Stimulated activated CD4-positive, alpha-beta T cell treated with anti-CD3 and anti-CD28 coated beads, Interleukin-4, amount 100 ng/mL, for 48 hours (primary cell): ENCODE measurements at regions not wholly inside any gene's neighbourhood (a gene's known extent, or its start where the extent isn't known, plus 50 kb on each side); places are given as distances from the start of the nearest gene placed in this dataset.

Experiments
- DNase-seq, 2 donors: peaks; one replicate each; pipeline ENCODE4 v3.0.0-alpha.2; 2020; ENCODE audit warnings: low read depth in 2 of 2

GRCh38 chr9:71183251-71183650 lies 61.8 kb upstream of the TRPM3 start:
- no peak for DNase-seq

DNA sequence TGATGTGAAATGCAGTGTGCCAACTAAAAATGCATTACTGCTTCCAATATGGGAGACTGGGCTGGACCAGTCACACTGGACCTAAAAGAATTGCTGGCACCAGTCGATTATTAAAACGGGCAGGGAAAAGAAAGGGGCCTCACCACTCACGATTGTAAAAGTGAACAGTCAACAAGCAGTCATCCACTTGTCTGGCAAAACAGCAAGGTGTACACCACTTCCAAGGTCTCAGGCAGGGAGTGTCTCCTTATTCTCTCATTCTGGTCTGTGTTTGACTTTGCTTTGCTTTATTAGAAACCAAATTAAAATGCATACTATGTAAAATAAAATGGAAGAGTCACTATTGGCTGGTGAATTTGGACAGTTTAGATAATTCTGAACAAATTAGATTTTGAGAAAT lies 57.8 kb upstream of the TRPM3 start:
- no peak for DNase-seq

DNA sequence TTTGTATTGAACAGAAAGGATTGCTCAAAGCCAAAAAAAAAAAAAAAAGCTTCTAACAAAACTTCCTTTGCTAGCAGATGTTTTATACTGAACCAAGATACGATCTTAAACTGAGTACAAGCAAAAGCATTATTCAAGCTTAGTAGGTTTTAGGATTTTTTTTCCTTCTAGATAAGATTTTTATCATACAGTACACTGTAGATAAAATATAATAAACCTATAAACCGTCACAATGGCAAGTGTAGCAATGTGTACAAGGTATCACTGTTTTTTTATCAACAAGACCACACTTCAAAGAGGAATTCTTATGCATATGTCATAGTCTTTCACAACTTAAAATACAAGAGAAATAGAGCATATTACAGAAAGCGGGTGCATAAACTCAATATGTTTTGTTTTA lies 56.5 kb upstream of the TRPM3 start:
- no peak for DNase-seq

- DNase-seq, result no peak
Measured at GRCh38 chr9:71171517-71171916, 50.1 kb upstream of the TRPM3 start.
